Left hindlimb (tissue), 1 donor: ENCODE measurements at regions not wholly inside any gene's neighbourhood (a gene's known extent, or its start where the extent isn't known, plus 50 kb on each side); places are given as distances from the start of the nearest gene placed in this dataset.
"Not testable (repeated sequence)": the region's sequence is repeated elsewhere in the genome, so short reads cannot be mapped to it uniquely, and the experiment has no call there.

Source experiments
- DNase-seq: peaks from one replicate; pipeline ENCODE4 v3.0.0-alpha.2; 2018

DNA sequence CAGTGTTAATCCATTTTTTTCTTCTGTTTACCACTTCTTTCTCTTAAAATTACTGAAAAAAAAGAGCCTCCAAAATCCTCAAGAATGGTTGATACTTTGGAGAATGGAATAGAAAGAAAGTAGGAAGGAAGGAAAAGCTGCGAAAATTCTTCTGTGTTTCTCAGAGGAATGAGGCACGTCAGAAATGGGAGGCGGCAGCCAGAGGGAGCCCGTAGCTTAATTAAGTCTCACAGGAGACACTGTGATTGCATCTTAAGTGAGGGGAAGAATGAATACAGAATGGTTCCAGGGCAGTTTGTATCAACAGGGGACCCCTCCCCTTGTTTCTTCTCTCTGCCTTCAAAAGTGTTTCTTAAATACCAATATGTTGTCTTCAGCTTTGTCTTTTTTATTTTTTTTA lies 1099.5 kb downstream of the PLA2G4A start:
- DNase-seq, result peak; percentile 28

GRCh38 chr1:187928696-187929095 lies 1099.9 kb downstream of the PLA2G4A start:
- no peak for DNase-seq

- DNase-seq, result no peak
Observed at GRCh38 chr1:187931776-187932175, 1103.0 kb downstream of the PLA2G4A start.

GRCh38 chr1:187933562-187934419 lies 1105.0 kb downstream of the PLA2G4A start:
- DNase-seq, result no peak

DNA sequence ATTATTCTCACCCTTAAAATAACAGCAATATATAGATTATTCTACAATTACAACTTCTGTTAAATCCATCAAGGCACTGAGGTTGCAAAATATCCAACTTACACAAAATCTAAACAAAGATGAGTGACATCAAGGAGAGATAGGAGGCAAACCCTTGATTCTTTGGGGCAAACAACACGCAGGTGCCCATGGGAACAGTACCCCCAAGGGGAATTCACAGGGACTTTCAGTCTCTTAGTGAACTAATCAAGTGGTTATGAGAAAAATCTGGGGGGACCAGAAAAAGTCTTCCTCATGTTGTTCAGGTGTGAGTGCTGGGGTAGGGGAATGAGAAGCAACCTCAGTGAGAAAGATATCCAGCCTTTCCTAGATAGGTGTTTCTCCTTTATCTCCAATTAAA lies 1107.9 kb downstream of the PLA2G4A start:
- DNase-seq, result no peak

DNA sequence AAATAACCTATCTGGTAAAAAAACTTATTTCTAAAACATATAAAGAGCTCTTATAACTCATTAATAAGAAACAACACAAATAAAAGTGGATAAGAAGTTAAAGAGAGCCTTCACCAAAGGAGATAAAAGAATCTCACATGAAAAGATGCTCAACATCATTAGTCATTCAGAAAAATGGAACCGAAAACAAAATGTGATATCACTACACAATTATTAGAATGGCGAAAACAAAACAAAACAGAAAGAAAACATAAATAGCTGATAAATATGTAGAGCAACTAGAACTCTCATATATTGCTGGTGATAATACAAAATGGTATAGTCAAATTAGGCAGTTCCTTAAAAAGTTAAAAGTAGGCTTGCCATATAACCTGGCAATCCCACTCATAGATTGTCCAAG lies 1109.3 kb downstream of the PLA2G4A start:
- no peak for DNase-seq

DNA sequence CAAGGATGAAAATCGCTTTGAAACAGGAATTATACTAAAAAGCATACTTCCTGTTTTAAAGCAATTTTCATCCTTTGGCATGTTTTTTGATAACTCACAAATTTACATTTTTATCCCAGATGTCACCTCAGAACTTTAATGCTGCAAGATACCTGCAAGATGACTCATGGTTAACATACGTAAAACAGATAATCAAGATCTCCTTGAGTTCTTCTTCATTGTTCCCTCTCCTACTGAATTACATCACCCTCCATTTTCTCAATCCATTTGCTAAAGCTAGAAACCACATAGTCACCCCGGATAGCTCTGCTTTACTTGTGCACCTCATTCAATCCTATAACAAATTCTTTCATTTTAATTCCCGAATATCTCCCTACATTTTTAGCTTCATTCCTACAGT lies 1114.2 kb downstream of the PLA2G4A start:
- no peak for DNase-seq

DNA sequence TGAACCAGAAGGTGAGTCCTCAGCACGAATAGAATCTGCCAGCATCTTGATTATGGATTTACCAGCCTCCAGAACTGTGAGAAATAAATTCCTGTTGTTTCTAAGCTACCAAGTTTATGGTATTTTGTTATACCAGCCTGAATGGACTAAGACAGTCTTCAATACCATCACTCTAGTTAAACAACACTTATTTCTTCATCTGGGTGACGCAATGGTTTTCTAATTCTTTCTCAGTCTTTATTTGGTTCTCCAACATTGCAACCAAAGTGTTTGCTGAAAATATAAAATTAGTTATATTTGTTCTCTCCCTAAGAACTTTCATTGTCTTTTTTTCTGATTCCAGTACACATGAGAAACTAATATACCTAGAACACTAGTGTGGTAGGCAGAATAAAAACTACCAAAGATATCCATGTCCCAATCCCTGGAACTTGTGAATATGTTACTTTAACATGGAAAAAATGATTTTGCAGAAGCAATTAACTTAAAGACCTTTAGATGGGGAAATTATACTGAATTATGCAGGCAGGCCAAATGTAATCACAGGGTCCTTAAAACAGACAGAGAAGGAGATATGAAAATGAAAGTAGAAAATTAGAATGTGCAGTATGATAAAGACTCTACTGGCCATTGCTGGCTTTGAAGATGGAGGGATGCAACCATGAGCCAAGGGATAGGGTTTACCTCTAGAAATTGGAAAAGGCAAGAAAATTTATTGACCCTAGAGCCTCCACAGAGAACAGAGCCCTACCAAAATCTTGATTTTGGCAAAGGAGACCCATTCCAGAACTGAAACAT lies 1115.1 kb downstream of the PLA2G4A start:
- DNase-seq, result no peak

GRCh38 chr1:187946661-187947060 lies 1117.9 kb downstream of the PLA2G4A start:
- DNase-seq, result not testable (repeated sequence)

GRCh38 chr1:187947359-187947758 lies 1118.6 kb downstream of the PLA2G4A start:
- no peak for DNase-seq

DNA sequence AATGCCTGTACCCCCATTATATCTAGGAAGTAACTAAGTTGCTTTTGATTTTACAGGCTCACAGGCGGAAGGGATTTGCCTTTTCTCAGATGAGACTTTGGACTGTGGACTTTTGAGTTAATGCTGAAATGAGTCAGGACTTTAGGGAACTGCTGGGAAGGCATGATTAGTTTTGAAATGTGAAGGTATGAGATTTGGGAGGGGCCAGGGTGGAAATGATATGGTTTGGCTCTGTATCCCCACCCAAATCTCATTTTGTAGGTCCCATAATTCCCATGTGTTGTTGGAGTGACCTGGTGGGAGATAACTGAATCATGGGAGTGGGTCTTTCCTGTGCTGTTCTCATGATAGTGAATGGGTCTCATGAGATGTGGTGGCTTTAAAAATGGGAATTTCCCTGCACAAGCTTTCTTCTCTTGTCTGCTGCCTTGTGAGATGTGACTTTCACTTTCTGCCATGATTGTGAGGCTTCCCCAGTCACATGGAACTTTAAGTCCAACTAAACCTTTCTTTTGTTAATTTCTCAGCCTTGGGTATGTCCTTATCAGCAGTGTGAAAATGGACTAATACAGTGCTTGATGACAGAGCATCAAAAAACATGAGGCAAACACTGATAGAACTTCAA lies 1119.5 kb downstream of the PLA2G4A start:
- DNase-seq, result no peak

GRCh38 chr1:187949567-187949966 lies 1120.8 kb downstream of the PLA2G4A start:
- no peak for DNase-seq

GRCh38 chr1:187951817-187952216 lies 1123.1 kb downstream of the PLA2G4A start:
- no peak for DNase-seq

GRCh38 chr1:187952446-187952845 lies 1123.7 kb downstream of the PLA2G4A start:
- DNase-seq, result no peak

GRCh38 chr1:187956975-187957374 lies 1128.2 kb downstream of the PLA2G4A start:
- no peak for DNase-seq

GRCh38 chr1:187958207-187958606 lies 1129.5 kb downstream of the PLA2G4A start:
- no peak for DNase-seq

- no peak for DNase-seq
Observed at GRCh38 chr1:187959062-187959461, 1130.3 kb downstream of the PLA2G4A start.

- DNase-seq, result no peak
Observed at GRCh38 chr1:187960125-187960638, 1131.4 kb downstream of the PLA2G4A start.

- no peak for DNase-seq
Observed at GRCh38 chr1:187961895-187962294, 1133.1 kb downstream of the PLA2G4A start.

DNA sequence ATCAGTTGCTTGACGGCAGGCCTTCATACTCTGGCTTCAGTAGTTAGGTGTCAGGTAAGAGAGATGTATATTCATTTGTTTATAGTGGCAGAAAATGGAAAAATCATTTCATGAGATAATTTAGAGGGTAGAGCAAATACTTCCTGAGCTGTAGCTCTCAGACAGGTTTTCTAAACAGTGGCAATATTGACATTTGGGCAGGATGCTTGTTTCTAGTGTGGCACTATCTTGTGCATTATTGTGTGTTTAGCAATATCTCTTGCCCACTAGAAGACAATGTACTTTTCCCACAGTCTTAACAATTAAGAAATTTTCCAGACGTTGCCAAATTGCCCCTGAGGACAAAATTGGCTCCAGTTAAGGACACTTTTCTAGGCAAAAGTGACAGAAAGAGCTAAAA lies 1143.1 kb downstream of the PLA2G4A start:
- DNase-seq, result no peak

GRCh38 chr1:187977298-187977697 lies 1148.5 kb downstream of the PLA2G4A start:
- no peak for DNase-seq

- DNase-seq, result no peak
Observed at GRCh38 chr1:187985145-187985896, 1156.6 kb downstream of the PLA2G4A start.
